HG03457 (cell line): ENCODE measurements at regions not wholly inside any gene's neighbourhood (a gene's known extent, or its start where the extent isn't known, plus 50 kb on each side); places are given as distances from the start of the nearest gene placed in this dataset.
"Not testable (repeated sequence)": the region's sequence is repeated elsewhere in the genome, so short reads cannot be mapped to it uniquely, and the experiment has no call there.

Experiments
- ATAC-seq: cut with Tn5 transposase; IDR thresholded peaks from one replicate; pipeline ENCODE4 v1.9.1; 2021; ENCODE audit warnings: moderate number of reproducible peaks; ENCODE audit not compliant: unreplicated experiment

GRCh38 chr2:765369-765768, 88.2 kb upstream of the TMEM18 start:
- no peak for ATAC-seq

DNA sequence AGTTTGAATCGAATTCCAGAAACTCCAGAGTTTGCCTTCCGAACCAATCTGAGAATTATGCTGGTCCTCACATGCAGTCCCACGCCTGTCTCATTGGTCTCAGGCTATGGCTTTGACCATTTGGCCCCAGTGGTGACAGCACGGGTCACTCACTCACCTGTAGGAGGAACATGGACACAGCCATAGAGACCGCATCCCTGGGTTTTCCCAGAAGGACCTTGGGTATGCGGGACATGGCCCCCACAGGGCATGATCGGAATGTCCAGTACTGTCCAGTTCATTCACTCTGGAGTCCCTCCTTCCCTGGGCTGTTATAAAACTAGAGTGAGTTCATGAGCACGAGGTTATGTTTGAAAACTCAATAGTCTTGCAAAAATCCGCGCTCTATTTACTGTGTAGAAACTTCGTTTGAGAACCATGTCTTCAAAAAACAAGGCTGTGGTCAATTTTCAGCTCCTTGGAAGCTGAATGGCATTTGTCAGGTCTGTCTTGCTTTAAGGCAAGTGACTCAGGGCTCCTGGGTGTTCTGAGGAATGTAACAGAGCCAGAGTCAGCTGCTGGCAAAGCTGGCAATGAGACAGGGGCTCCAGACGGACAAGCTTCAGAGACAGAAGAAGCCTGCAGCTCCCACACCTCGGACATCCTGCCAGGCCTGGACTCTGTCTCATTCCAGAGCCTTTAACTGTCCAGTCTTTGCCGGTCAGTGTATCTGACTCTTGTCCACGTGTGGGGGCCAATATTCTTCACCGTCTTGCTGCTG, 86.7 kb upstream of the TMEM18 start:
- ATAC-seq, result no peak

DNA sequence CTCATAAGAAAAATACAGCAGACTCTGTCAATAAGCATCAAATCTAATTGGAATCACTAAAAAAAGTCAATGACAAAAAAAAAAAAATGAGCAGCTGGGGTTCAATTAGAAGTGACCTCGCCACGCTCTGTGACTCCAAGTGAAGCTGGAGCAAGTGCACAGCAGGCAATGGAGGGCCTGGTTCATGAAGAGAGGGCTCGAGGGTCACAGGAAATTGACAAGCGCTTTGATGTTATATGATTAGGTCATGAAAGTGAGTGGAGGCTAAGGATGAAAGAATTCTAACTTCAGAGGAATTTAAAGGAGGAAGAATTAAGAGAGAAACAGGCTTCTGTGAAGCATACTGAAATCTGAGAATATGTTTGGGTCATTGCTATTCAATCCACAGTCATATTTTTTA, 85.4 kb upstream of the TMEM18 start:
- ATAC-seq, result no peak

DNA sequence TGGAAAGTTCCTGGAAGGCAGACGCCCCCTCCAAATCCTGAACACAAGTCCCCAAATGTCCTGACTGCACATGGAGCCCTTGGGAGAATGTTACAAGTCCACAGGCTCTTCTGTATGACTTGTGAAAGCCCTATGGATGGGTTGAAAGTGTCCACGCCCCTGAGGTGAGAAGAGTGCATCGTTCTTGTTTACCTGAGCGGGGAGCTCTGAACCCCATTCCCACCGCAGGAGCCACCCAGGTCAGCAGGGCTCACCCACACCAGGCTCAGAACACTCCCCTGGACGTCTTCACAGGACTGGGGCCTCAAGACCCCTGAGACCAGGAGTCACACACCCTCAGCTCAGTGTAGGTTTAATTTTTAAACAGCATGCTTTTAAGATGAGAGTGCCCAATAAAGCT, 84.2 kb upstream of the TMEM18 start:
- ATAC-seq, result no peak

DNA sequence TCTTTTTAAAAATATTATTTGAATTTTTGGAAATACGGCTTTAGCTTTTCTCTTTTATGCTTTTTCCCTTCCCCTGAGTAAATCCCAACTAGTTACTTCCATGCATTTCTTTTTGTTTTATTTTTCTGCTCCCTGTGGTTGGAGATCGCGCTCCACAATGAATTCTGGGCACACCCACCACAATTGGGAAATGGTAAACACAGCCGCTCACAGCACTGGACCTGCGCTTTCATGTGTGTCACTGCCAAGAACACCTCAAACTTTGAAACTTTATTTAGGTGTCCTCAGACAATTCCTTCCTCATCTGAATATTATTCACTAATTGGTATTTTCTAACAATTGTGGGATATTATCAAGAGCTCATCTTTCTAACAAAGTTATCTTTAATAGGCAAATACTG, 82.8 kb upstream of the TMEM18 start:
- ATAC-seq, result no peak

- no peak for ATAC-seq
Measured at GRCh38 chr2:758073-758820, 81.0 kb upstream of the TMEM18 start.

DNA sequence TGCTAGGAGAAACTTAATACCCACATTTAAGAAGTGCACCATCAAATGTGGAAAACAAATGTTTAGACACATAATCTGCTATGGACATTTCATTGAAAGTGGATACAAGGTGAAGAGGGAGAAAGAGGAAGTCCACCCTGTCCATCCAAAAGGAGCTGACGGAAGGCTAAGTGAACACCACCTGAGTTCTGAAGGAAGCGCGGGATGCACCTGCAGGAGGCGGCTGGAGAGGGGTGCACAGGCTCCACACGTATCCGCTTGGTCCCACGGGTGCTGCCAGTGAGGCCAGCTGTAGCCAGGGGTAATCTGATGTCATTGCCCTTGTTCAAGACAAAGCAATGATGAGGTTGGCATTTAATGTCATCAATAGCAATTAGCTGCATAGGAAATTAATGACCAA, 75.9 kb upstream of the TMEM18 start:
- ATAC-seq, result no peak

DNA sequence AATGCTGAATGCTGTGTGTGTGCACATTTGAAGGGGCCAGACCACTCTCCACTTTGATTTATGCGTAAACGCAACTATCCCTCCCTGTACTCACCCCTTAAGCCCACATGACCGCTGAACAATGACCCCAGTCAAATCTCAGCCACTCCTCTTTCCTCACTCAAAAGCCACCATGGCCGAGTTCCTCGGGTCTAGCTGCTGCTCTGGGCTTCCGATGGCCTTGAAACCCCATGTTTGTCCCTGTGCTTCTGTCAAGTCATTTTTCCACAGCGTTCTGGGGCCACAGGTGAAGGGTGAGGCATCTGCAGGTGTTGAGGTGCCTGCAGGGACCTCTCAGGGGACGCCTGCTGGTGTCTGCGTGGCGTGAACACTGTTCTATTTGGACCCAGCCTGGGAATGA, 74.3 kb upstream of the TMEM18 start:
- ATAC-seq, result no peak

DNA sequence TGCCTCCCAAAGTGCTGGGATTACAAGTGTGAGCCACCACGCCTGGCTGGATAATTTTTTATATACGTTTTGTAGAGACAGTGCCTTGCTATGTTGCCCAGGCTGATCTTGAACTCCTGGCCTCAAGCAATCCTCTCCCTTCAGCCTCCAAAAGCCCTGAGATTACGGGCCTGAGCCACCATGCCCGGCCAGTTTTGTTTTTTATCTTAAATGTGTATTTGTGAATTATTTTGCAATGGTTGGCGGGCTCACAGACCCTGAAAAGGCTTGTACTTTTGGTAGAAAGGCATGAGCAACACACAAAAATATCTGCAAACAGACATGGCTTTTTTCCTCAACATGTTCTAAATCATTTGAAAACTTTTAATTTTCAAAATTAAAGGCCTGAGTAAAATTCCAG, 73.4 kb upstream of the TMEM18 start:
- no peak for ATAC-seq

GRCh38 chr2:747762-748351, 70.7 kb upstream of the TMEM18 start:
- no peak for ATAC-seq

DNA sequence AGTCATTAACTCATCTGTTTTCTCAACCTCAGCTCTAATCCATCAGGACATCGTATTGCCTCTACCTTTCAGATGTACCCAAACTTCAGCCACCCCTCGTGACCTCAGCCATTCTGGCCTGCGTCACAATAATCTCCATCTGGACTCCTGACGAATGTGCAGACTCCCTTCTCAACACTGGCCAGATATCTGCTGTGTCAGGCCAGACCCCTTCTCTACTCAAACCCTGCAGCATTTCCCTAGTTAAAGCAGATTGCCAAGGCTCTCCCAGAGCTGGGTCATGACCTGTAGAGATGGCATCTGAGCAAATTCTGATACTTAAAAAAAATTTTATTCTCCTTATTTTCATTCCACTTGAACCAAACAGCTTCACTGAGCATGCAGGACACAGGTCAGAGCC, 69.5 kb upstream of the TMEM18 start:
- no peak for ATAC-seq

- ATAC-seq, result no peak
Measured at GRCh38 chr2:744088-744487, 66.9 kb upstream of the TMEM18 start.

GRCh38 chr2:742221-742620, 65.0 kb upstream of the TMEM18 start:
- ATAC-seq, result no peak

GRCh38 chr2:741195-741496, 63.9 kb upstream of the TMEM18 start:
- ATAC-seq, result no peak

GRCh38 chr2:740322-741194, 63.4 kb upstream of the TMEM18 start:
- ATAC-seq, result not testable (repeated sequence)

DNA sequence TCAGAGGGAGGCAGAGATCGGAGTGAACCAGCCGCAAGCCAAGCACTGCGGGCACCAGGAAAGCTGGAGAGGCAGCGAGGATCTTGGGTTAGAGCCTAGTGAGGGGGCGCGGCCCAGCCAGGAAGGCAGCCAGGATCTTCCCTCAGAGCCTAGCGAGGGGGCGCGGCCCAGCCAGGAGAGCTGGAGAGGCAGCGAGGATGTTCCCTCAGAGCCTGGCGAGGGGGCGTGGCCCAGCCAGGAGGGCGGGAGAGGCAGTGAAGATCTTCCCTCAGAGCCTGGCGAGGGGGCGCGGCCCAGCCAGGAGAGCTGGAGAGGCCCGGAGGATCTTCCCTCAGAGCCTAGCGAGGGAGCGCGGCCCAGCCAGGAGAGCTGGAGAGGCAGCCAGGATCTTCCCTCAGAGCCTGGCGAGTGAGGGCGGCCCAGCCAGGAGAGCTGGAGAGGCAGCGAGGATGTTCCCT, 62.7 kb upstream of the TMEM18 start:
- not testable (repeated sequence) for ATAC-seq

DNA sequence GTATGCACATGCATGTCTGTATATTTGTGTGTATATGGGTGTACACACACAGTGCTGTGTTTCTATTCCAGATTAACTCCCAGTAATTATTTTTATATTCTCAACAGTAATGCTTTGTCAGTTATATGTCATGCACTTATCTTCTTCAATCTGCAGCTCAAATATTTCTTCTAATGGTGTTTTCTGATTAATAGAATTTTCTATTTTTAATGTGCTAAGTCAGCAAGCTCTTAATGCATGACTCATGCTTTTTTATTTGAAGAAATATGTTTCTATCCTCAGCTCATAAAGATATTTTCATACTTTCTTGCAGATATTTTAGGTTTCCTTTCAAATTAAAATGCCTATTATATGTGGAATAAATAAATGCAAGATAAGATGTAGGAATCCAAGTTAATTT, 59.7 kb upstream of the TMEM18 start:
- no peak for ATAC-seq

DNA sequence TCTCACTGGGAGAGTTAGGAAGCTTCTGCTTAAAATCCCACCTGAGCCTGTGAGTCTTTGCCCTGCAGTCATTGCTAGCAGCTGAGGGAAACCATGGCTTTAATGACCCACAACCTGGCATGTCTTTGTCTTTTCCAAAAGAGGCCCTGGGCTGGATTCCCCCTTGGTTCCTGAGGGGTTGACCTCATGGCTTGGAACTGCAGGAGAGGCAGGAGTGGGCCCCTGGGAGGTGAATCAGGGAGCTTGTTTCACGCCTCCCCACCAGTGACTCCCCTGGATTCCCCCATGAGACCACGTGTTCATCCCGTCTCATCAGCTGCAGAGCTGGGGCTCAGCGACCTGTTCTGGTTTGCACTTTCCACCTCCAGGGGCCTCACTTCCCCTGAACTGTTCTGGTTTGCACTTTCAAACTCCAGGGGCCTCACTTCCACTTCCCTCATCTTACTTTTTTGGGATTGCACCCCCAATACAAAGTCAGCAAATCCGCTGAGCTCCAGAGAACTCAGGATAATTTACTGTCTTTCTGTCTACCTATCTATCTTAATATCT, 58.5 kb upstream of the TMEM18 start:
- peak; percentile 46 for ATAC-seq

GRCh38 chr2:734496-734895, 57.3 kb upstream of the TMEM18 start:
- ATAC-seq, result no peak

- ATAC-seq, result no peak
Measured at GRCh38 chr2:733495-733894, 56.3 kb upstream of the TMEM18 start.

GRCh38 chr2:733001-733400, 55.8 kb upstream of the TMEM18 start:
- no peak for ATAC-seq
